ENCODE measurements at regions not wholly inside any gene's neighbourhood (a gene's known extent, or its start where the extent isn't known, plus 50 kb on each side); places are given as distances from the start of the nearest gene placed in this dataset.
"Not testable (repeated sequence)": the region's sequence is repeated elsewhere in the genome, so short reads cannot be mapped to it uniquely, and the experiment has no call there.

GRCh38 chrX:14303891-14304290 is 225.4 kb upstream of the GLRA2 start:
- Histone ChIP-seq H3K27ac (no peak overlapping the region), H3K36me3 (replicated peaks) (no peaks in the 10 kb centered on the region), H3K4me3 (ENCODE audit: low read depth, low read length) (no peak overlapping the region), H3K27me3 (replicated peaks) (no peaks in the 10 kb centered on the region)
- in situ Hi-C loops (cut with HindIII; ENCODE audit: low pct_ligation_motif_present, low sequenced_read_pairs) = no loop called here
- no peak for DNase-seq
- no peak for TF ChIP-seq CTCF (IDR thresholded peaks at IDR 0.05; ENCODE audit: low read depth, low read length, missing control alignments)

GRCh38 chrX:14302561-14302960 is 226.8 kb upstream of the GLRA2 start:
- H3K4me3 ChIP-seq (ENCODE audit: low read depth, low read length); H3K27me3 ChIP-seq (replicated peaks); DNase-seq; H3K36me3 ChIP-seq (replicated peaks); H3K27ac ChIP-seq; in situ Hi-C loops (cut with HindIII; ENCODE audit: low pct_ligation_motif_present, low sequenced_read_pairs): not testable (repeated sequence)

- H3K36me3 ChIP-seq (replicated peaks) = no peaks in the 10 kb centered on the region
- no peak for DNase-seq
- in situ Hi-C loops (cut with HindIII; ENCODE audit: low pct_ligation_motif_present, low sequenced_read_pairs) = no loop called here
- H3K4me3 ChIP-seq (ENCODE audit: low read depth, low read length) = no peak overlapping the region
- H3K27me3 ChIP-seq (replicated peaks) = no peaks in the 10 kb centered on the region
- TF ChIP-seq CTCF (IDR thresholded peaks at IDR 0.05; ENCODE audit: low read depth, low read length, missing control alignments) = no peak
- no peak overlapping the region for H3K27ac ChIP-seq
Observed at GRCh38 chrX:14300376-14300775, 229.0 kb upstream of the GLRA2 start.

GRCh38 chrX:14295426-14295825 is 233.9 kb upstream of the GLRA2 start:
- H3K27me3 ChIP-seq (replicated peaks) = no peaks in the 10 kb centered on the region
- H3K36me3 ChIP-seq (replicated peaks) = no peaks in the 10 kb centered on the region
- no peak overlapping the region for H3K27ac ChIP-seq
- no peak overlapping the region for H3K4me3 ChIP-seq (ENCODE audit: low read depth, low read length)
- no peak for DNase-seq
- in situ Hi-C loops (cut with HindIII; ENCODE audit: low pct_ligation_motif_present, low sequenced_read_pairs) = no loop called here
- no peak for TF ChIP-seq CTCF (IDR thresholded peaks at IDR 0.05; ENCODE audit: low read depth, low read length, missing control alignments)

GRCh38 chrX:14291666-14292500 is 237.5 kb upstream of the GLRA2 start:
- Histone ChIP-seq H3K27ac (no peak overlapping the region), H3K36me3 (replicated peaks) (no peaks in the 10 kb centered on the region), H3K27me3 (replicated peaks) (no peaks in the 10 kb centered on the region), H3K4me3 (ENCODE audit: low read depth, low read length) (no peak overlapping the region)
- no peak for TF ChIP-seq CTCF (IDR thresholded peaks at IDR 0.05; ENCODE audit: low read depth, low read length, missing control alignments)
- in situ Hi-C loops (cut with HindIII; ENCODE audit: low pct_ligation_motif_present, low sequenced_read_pairs) = no loop called here
- no peak for DNase-seq

GRCh38 chrX:14290335-14290734 is 239.0 kb upstream of the GLRA2 start:
- no peaks in the 10 kb centered on the region for H3K36me3 ChIP-seq (replicated peaks)
- H3K27me3 ChIP-seq (replicated peaks) = no peaks in the 10 kb centered on the region
- no peak for DNase-seq
- no peak for TF ChIP-seq CTCF (IDR thresholded peaks at IDR 0.05; ENCODE audit: low read depth, low read length, missing control alignments)
- H3K4me3 ChIP-seq (ENCODE audit: low read depth, low read length) = no peak overlapping the region
- H3K27ac ChIP-seq = no peak overlapping the region
- in situ Hi-C loops (cut with HindIII; ENCODE audit: low pct_ligation_motif_present, low sequenced_read_pairs) = no loop called here
